Natural killer cell (primary cell): ENCODE measurements at regions not wholly inside any gene's neighbourhood (a gene's known extent, or its start where the extent isn't known, plus 50 kb on each side); places are given as distances from the start of the nearest gene placed in this dataset.
"Not testable (repeated sequence)": the region's sequence is repeated elsewhere in the genome, so short reads cannot be mapped to it uniquely, and the experiment has no call there.

Experiments
- ATAC-seq, 3 donors: fragments of 150-1000 bp in 2 of 3; fragments of 200-7000 bp in 1 of 3; cut with Tn5 transposase; 1 replicate in 1 of 3; 2 replicates in 2 of 3; pipeline ENCODE4 v1.10.0; 2021; ENCODE audit warnings: mild to moderate bottlenecking in 2 of 3, moderate library complexity in 2 of 3
- DNase-seq, 2 donors: peaks; one replicate each; pipeline versions ENCODE4 v3.0.0 to v3.0.0-alpha.2; 2013 to 2021; ENCODE audit warnings: mixed read lengths in 1 of 2
- H3K27ac ChIP-seq: one replicate; pipeline ENCODE4 v1.5.1; 2013; ENCODE audit warnings: mild to moderate bottlenecking, low read length
- H3K27me3 ChIP-seq: one replicate; pipeline ENCODE4 v1.6.1; 2013; ENCODE audit warnings: low read length; ENCODE audit not compliant: control insufficient read depth, insufficient read depth
- H3K36me3 ChIP-seq: one replicate; pipeline ENCODE4 v1.6.1; 2013; ENCODE audit warnings: low read length; ENCODE audit not compliant: control insufficient read depth, insufficient read depth
- H3K4me1 ChIP-seq: one replicate; pipeline ENCODE4 v1.6.1; 2013; ENCODE audit warnings: low read length; ENCODE audit not compliant: control insufficient read depth, insufficient read depth
- H3K4me3 ChIP-seq: one replicate; pipeline ENCODE4 v1.5.1; 2013; ENCODE audit warnings: low read length
- H3K9me3 ChIP-seq: one replicate; pipeline ENCODE4 v1.6.1; 2013; ENCODE audit warnings: low read length; ENCODE audit not compliant: control insufficient read depth, insufficient read depth
- H3K27ac Mint-ChIP-seq, 2 donors: one replicate each; pipeline ENCODE4 v1.8.0; 2022; ENCODE audit warnings: mild to moderate bottlenecking in 2 of 2, mixed read lengths in 2 of 2, moderate library complexity in 1 of 2
- H3K27me3 Mint-ChIP-seq, 2 donors: one replicate each; pipeline ENCODE4 v1.8.0; 2022; ENCODE audit warnings: low read depth in 2 of 2, mixed read lengths in 2 of 2
- H3K36me3 Mint-ChIP-seq: one replicate; pipeline ENCODE4 v1.8.0; 2022; ENCODE audit warnings: mixed read lengths
- H3K4me1 Mint-ChIP-seq, 2 donors: one replicate each; pipeline ENCODE4 v1.8.0; 2022; ENCODE audit warnings: mixed read lengths in 2 of 2
- H3K4me3 Mint-ChIP-seq: one replicate; pipeline ENCODE4 v1.8.0; 2022; ENCODE audit warnings: mild to moderate bottlenecking, moderate library complexity, mixed read lengths
- H3K9me3 Mint-ChIP-seq, 2 donors: one replicate each; pipeline ENCODE4 v1.8.0; 2022; ENCODE audit warnings: mixed read lengths in 2 of 2
- CTCF ChIP-seq: fragments of 200-600 bp; IDR thresholded peaks from one replicate; pipeline ENCODE4 v1.8.0; 2022; ENCODE audit warnings: antibody characterized with exemption
- WGBS: methylation state at CpG from one replicate; pipeline ENCODE4 v1.1.7; 2013; ENCODE audit warnings: missing lambda C conversion rate; ENCODE audit not compliant: insufficient coverage; 5-methylcytosine and 5-hydroxymethylcytosine counted together
- intact Hi-C: fragments of 100-400 bp; cut with micrococcal nuclease; formaldehyde crosslinking; loops from one replicate; pipeline ENCODE4 v1.14.2; 2022

DNA sequence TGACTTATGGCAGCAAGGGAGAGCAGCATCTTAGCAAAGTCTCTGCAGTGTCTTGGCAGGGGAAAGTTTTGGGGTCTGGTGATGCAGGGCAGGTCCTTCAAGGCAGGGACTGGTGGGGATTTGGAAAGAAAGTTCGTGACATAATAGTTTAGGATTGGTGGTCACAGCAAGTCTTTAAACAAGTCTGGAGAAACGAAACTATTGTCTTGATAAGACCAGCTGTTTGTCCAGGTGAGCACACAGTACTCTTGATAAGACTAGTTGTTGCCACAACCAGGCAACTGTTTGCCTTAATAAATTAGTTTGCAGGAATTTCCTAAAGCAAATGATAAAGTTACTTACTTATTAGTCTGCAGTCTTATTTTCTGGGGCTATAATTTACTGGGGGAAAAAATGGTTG lies 136.1 kb downstream of the AKR1D1 start:
- no peak overlapping the region for H3K4me3 Mint-ChIP-seq
- H3K9me3 ChIP-seq = no peaks in the 10 kb centered on the region
- intact Hi-C loops = no loop called here
- WGBS = 67% methylated on average over 2 of the region's 2 CpGs
- H3K36me3 Mint-ChIP-seq = no peaks in the 10 kb centered on the region
- H3K4me3 ChIP-seq = no peak overlapping the region
- no peaks in the 10 kb centered on the region for H3K27me3 Mint-ChIP-seq
- no peak overlapping the region for H3K27ac ChIP-seq
- no peaks in the 10 kb centered on the region for H3K36me3 ChIP-seq
- no peaks in the 10 kb centered on the region for H3K4me1 Mint-ChIP-seq
- ATAC-seq = no peak
- no peak for TF ChIP-seq CTCF
- peaks cover 2 to 4% of the 10 kb centered on the region in 2 donors for H3K9me3 Mint-ChIP-seq
- H3K4me1 ChIP-seq = no peaks in the 10 kb centered on the region
- H3K27me3 ChIP-seq = no peaks in the 10 kb centered on the region
- DNase-seq = no peak
- no peak overlapping the region for H3K27ac Mint-ChIP-seq

DNA sequence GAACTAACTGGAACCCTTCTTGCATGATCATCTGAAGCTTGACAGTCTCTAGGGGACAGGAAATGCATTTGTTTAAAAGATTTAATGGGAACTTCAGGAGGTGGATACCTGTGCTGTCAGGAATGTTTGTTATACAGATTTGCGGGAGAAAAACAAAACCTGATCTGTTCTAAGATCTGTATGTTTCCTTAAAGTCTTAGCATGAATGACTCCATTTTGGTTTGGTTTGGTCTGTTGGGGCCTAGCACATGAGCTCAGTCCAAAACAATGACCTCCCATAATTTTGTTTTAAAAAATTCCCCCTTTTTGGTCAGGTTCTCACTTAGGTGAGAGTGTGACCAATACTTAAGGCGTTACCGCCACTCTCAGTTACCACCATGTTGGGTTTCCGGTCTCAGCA lies 138.7 kb downstream of the AKR1D1 start:
- no peak overlapping the region for H3K27ac ChIP-seq
- no peak for TF ChIP-seq CTCF
- H3K4me1 ChIP-seq = no peaks in the 10 kb centered on the region
- intact Hi-C loops = no loop called here
- Mint-ChIP-seq H3K4me3 (no peak overlapping the region), H3K27ac (no peak overlapping the region), H3K9me3 (peaks cover 2 to 4% of the 10 kb centered on the region in 2 donors), H3K4me1 (no peaks in the 10 kb centered on the region), H3K36me3 (no peaks in the 10 kb centered on the region), H3K27me3 (no peaks in the 10 kb centered on the region)
- DNase-seq (no peak), ATAC-seq (no peak)
- no peaks in the 10 kb centered on the region for H3K36me3 ChIP-seq
- no peaks in the 10 kb centered on the region for H3K9me3 ChIP-seq
- WGBS = 99% methylated on average over 4 of the region's 4 CpGs
- H3K4me3 ChIP-seq = no peak overlapping the region
- H3K27me3 ChIP-seq = no peaks in the 10 kb centered on the region

DNA sequence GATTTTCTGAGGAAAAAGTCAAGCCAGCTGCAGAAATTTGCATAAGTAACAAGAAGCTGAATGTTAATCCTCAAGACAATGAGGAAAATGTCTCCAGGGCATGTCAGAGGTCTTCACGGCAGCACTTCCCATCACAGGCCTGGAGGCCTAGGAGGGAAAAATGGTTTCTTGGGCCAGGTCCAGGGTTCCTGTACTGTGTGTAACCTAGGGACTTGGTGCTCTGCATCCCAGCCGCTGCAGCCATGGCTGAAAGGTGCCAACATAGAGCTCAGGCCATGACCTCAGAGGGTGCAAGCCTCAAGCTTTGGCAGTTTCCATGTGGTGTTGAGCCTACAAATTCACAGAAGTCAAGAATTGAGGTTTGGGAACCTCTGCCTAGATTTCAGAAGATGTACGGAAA lies 144.1 kb downstream of the AKR1D1 start:
- H3K4me1 Mint-ChIP-seq, H3K4me3 ChIP-seq, H3K27ac ChIP-seq, H3K36me3 Mint-ChIP-seq, ATAC-seq, H3K36me3 ChIP-seq, H3K4me3 Mint-ChIP-seq, H3K9me3 ChIP-seq, H3K4me1 ChIP-seq, H3K27me3 ChIP-seq, H3K27ac Mint-ChIP-seq, H3K27me3 Mint-ChIP-seq, H3K9me3 Mint-ChIP-seq, intact Hi-C loops, DNase-seq: not testable (repeated sequence)
- WGBS = 97% methylated on average over 3 of the region's 3 CpGs

DNA sequence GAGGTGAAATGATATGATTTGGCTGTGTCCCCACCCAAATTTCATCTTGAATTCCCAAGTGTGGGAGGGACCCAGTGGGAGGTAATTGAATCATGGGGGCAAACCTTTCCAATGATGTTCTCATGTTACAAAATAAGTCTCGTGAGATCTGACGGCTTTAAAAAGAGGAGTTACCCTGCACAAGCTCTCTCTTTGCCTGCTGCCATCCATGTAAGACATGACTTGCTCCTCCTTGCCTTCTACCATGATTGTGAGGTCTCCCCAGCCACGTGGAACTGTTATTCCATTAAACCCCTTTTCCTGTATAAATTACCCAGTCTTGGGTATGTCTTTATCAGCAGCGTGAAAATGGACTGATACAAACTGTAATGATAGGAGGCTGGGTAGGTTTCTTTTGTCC lies 145.1 kb downstream of the AKR1D1 start:
- not testable (repeated sequence) for H3K9me3 ChIP-seq, H3K27ac ChIP-seq

GRCh38 chr7:138223402-138223879 lies 147.2 kb downstream of the AKR1D1 start:
- intact Hi-C loops = no loop called here
- no peak for ATAC-seq
- Mint-ChIP-seq H3K27me3 (no peaks in the 10 kb centered on the region), H3K4me3 (no peak overlapping the region), H3K4me1 (no peaks in the 10 kb centered on the region), H3K27ac (no peak overlapping the region), H3K9me3 (peaks cover 3 to 5% of the 10 kb centered on the region in 2 donors), H3K36me3 (no peaks in the 10 kb centered on the region)
- Histone ChIP-seq H3K27me3 (no peaks in the 10 kb centered on the region), H3K9me3 (peaks cover 7% of the 10 kb centered on the region), H3K4me3 (no peak overlapping the region), H3K4me1 (no peaks in the 10 kb centered on the region), H3K36me3 (no peaks in the 10 kb centered on the region), H3K27ac (no peak overlapping the region)
- no peak for DNase-seq
- no peak for TF ChIP-seq CTCF
- 66% methylated on average over 2 of the region's 2 CpGs for WGBS

More for the DNA sequence above, 145.1 kb downstream of the AKR1D1 start:
- H3K27me3 ChIP-seq, H3K4me1 ChIP-seq, H3K4me3 ChIP-seq, ATAC-seq, H3K4me3 Mint-ChIP-seq, DNase-seq, H3K27ac Mint-ChIP-seq, H3K36me3 Mint-ChIP-seq, H3K27me3 Mint-ChIP-seq, H3K4me1 Mint-ChIP-seq, H3K36me3 ChIP-seq, H3K9me3 Mint-ChIP-seq, intact Hi-C loops: not testable (repeated sequence)
- WGBS = 90% methylated on average over 4 of the region's 4 CpGs
